ENCODE measurements at regions not wholly inside any gene's neighbourhood (a gene's known extent, or its start where the extent isn't known, plus 50 kb on each side); places are given as distances from the start of the nearest gene placed in this dataset.

GRCh38 chr2:15700599-15701340, 109.1 kb downstream of the DDX1 start:
- TF ChIP-seq CTCF (conservative IDR thresholded peaks at IDR 0.05; ENCODE audit: low read depth in 2 of 2) (no peak), EZH2 (IDR thresholded peaks at IDR 0.05; ENCODE audit: low read depth, unreplicated experiment) (no peak), POLR2AphosphoS5 (IDR thresholded peaks at IDR 0.05; ENCODE audit: low read depth) (no peak), NANOG (IDR thresholded peaks at IDR 0.05; ENCODE audit: borderline replicate concordance) (no peak), CREB1 (CRISPR knock-in tag; IDR thresholded peaks at IDR 0.05; ENCODE audit: low read depth) (no peak), ETS1 (IDR thresholded peaks at IDR 0.05) (no peak)

All from GM23338 (cell line).